Fibroblast of lung (primary cell): ENCODE measurements at regions not wholly inside any gene's neighbourhood (a gene's known extent, or its start where the extent isn't known, plus 50 kb on each side); places are given as distances from the start of the nearest gene placed in this dataset.
A peak's percentile ranks its signal among the peaks of the same experiment; 100 is the strongest.

Source experiments
- DNase-seq, 2 donors: peaks; one replicate each; pipeline versions ENCODE4 v3.0.0 to v3.0.0-alpha.2; 2010; ENCODE audit warnings: low read depth in 2 of 2
- H2AFZ ChIP-seq: 2 replicates; pipeline ENCODE4 v1.5.1; 2012; ENCODE audit warnings: low read length, control low read depth, inconsistent platforms
- H3K27ac ChIP-seq: 2 replicates; pipeline ENCODE4 v1.5.1; 2011; ENCODE audit warnings: low read length, control low read depth; ENCODE audit not compliant: insufficient read depth
- H3K27me3 ChIP-seq: 2 replicates; pipeline ENCODE4 v1.5.1; 2011; ENCODE audit warnings: mild to moderate bottlenecking, low read length; ENCODE audit not compliant: control insufficient read depth, insufficient read depth
- H3K36me3 ChIP-seq: 2 replicates; pipeline ENCODE4 v1.5.1; 2011; ENCODE audit warnings: low read length; ENCODE audit not compliant: control insufficient read depth, insufficient read depth
- H3K4me1 ChIP-seq: 2 replicates; pipeline ENCODE4 v1.5.1; 2011; ENCODE audit warnings: low read length; ENCODE audit not compliant: control insufficient read depth, insufficient read depth; ENCODE audit errors: extremely low read depth
- H3K4me2 ChIP-seq: 2 replicates; pipeline ENCODE4 v1.5.1; 2011; ENCODE audit warnings: low read length, control low read depth; ENCODE audit not compliant: insufficient read depth; ENCODE audit errors: extremely low read depth
- H3K4me3 ChIP-seq, 4 experiments: fragments of 200-600 bp in 1 of 4; sonication (generic) in 1 of 4; replicated peaks in 1 of 4; 2 replicates each; pipeline ENCODE4 v1.5.1; 2011 to 2016; ENCODE audit warnings: low read length in 4 of 4, low read depth in 3 of 4, mild to moderate bottlenecking in 3 of 4, control low read depth in 2 of 4, inconsistent platforms in 1 of 4, mixed read lengths in 1 of 4; ENCODE audit not compliant: insufficient read depth in 1 of 4; ENCODE audit errors: control extremely low read depth in 1 of 4
- H3K79me2 ChIP-seq: 2 replicates; pipeline ENCODE4 v1.5.1; 2012; ENCODE audit warnings: mild to moderate bottlenecking, low read length, inconsistent platforms; ENCODE audit not compliant: control insufficient read depth, insufficient read depth
- H3K9ac ChIP-seq: 2 replicates; pipeline ENCODE4 v1.5.1; 2011; ENCODE audit warnings: mild to moderate bottlenecking, low read length, control low read depth; ENCODE audit not compliant: insufficient read depth
- H3K9me3 ChIP-seq: 2 replicates; pipeline ENCODE4 v1.5.1; 2012; ENCODE audit warnings: low read depth, low read length; ENCODE audit not compliant: control insufficient read depth, insufficient read depth
- H4K20me1 ChIP-seq: 2 replicates; pipeline ENCODE4 v1.5.1; 2011; ENCODE audit warnings: low read length; ENCODE audit not compliant: control insufficient read depth, insufficient read depth; ENCODE audit errors: extremely low read depth
- CTCF ChIP-seq, 2 donors: IDR thresholded peaks in 1 of 2; conservative IDR thresholded peaks in 1 of 2; 1 replicate in 1 of 2; 2 replicates in 1 of 2; pipeline ENCODE4 v1.5.1; 2011 to 2012; ENCODE audit warnings: low read length in 2 of 2, control low read depth in 1 of 2, inconsistent platforms in 1 of 2, low read depth in 1 of 2, mild to moderate bottlenecking in 1 of 2
- EZH2 ChIP-seq: IDR thresholded peaks from 2 replicates; pipeline ENCODE4 v1.5.1; 2012; ENCODE audit warnings: low read length, control low read depth, mild to moderate bottlenecking; ENCODE audit errors: missing control alignments

GRCh38 chr13:101003566-101003965 lies 329.0 kb upstream of the TMTC4 start:
- Histone ChIP-seq H3K4me1 (no peaks in the 10 kb centered on the region), H4K20me1 (no peaks in the 10 kb centered on the region), H3K27me3 (no peaks in the 10 kb centered on the region), H2AFZ (no peak overlapping the region), H3K4me2 (no peak overlapping the region), H3K36me3 (no peaks in the 10 kb centered on the region), H3K9ac (no peak overlapping the region), H3K4me3 (no peak overlapping the region), H3K9me3 (no peaks in the 10 kb centered on the region), H3K79me2 (no peaks in the 10 kb centered on the region), H3K27ac (no peak overlapping the region)
- TF ChIP-seq EZH2, result no peak
- no peak for TF ChIP-seq CTCF (conservative IDR thresholded peaks at IDR 0.05 in 1 of 2, IDR thresholded peaks at IDR 0.05 in 1 of 2; ENCODE audit: low read depth in 1 of 2, low read length in 2 of 2)
- peak in 1 of 2 donors; percentile 32 for DNase-seq

- DNase-seq, result no peak
- Histone ChIP-seq H3K27me3 (no peaks in the 10 kb centered on the region), H3K36me3 (no peaks in the 10 kb centered on the region), H3K79me2 (no peaks in the 10 kb centered on the region), H3K4me2 (no peak overlapping the region), H3K4me1 (no peaks in the 10 kb centered on the region), H4K20me1 (no peaks in the 10 kb centered on the region), H2AFZ (no peak overlapping the region), H3K4me3 (no peak overlapping the region), H3K27ac (no peak overlapping the region), H3K9me3 (no peaks in the 10 kb centered on the region), H3K9ac (no peak overlapping the region)
- TF ChIP-seq CTCF (conservative IDR thresholded peaks at IDR 0.05 in 1 of 2, IDR thresholded peaks at IDR 0.05 in 1 of 2; ENCODE audit: low read depth in 1 of 2, low read length in 2 of 2) (no peak), EZH2 (no peak)
Observed at GRCh38 chr13:100989392-100989791, 314.8 kb upstream of the TMTC4 start.

- H4K20me1 ChIP-seq, result no peaks in the 10 kb centered on the region
- H3K36me3 ChIP-seq, result no peaks in the 10 kb centered on the region
- DNase-seq, result no peak
- TF ChIP-seq EZH2, result no peak
- no peak for TF ChIP-seq CTCF (conservative IDR thresholded peaks at IDR 0.05 in 1 of 2, IDR thresholded peaks at IDR 0.05 in 1 of 2; ENCODE audit: low read depth in 1 of 2, low read length in 2 of 2)
- no peak overlapping the region for H3K4me3 ChIP-seq
- no peak overlapping the region for H3K27ac ChIP-seq
- H3K9me3 ChIP-seq, result no peaks in the 10 kb centered on the region
- no peak overlapping the region for H3K4me2 ChIP-seq
- no peak overlapping the region for H3K9ac ChIP-seq
- H2AFZ ChIP-seq, result no peak overlapping the region
- no peaks in the 10 kb centered on the region for H3K79me2 ChIP-seq
- no peaks in the 10 kb centered on the region for H3K4me1 ChIP-seq
- no peaks in the 10 kb centered on the region for H3K27me3 ChIP-seq
Observed at GRCh38 chr13:100988921-100989320, 314.3 kb upstream of the TMTC4 start.
